C4-2B (cell line): ENCODE measurements at regions not wholly inside any gene's neighbourhood (a gene's known extent, or its start where the extent isn't known, plus 50 kb on each side); places are given as distances from the start of the nearest gene placed in this dataset.

Experiments used
- CTCF ChIP-seq: fragments of 450-650 bp; conservative IDR thresholded peaks from 2 replicates; pipeline ENCODE4 v1.5.1; 2017; ENCODE audit warnings: mild to moderate bottlenecking
- ZFX ChIP-seq: fragments of 450-650 bp; IDR thresholded peaks from 2 replicates; pipeline ENCODE4 v1.6.1; 2017

- no peak for TF ChIP-seq CTCF
- TF ChIP-seq ZFX, result no peak
Measured at GRCh38 chr9:11038366-11038765, 425.6 kb upstream of the PTPRD start.
